ENCODE measurements at regions not wholly inside any gene's neighbourhood (a gene's known extent, or its start where the extent isn't known, plus 50 kb on each side); places are given as distances from the start of the nearest gene placed in this dataset.

DNA sequence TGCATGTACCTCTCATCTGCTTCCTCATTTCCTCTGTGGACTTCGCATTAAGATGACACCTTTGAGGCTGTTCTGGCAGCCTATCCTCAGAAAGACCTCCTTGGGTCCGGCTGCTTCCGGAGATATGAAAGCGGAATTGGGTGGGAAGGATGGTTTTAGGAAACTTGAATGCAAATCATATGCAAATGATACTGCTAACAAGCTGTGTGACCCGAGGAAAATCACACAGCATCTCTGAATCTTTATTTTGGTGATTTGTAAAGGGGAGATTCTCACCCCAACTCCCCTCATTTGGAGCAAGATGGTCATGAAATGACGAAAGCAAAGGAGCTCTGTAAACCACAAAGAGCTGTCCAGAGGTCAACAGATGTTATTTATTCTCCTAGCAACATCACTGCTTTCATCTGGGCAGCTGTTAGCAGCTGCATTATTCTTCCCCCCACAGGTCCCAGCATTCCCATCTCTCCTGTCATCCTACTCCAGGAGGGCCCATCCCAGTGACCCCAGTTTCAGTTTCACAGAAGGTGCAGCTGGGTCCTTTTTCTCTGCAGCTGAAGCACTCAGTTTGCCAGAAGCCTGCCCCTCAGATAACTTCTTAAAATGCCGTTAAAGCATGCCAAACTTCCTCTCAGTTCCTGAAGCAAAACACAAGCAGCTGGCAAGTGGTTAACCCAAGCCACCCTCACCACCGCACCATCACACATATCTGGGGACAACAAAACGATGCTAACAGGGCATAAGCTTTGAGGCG is 269.5 kb downstream of the SEC61B start:
- no peak for TF ChIP-seq EZH2 (IDR thresholded peaks at IDR 0.05; ENCODE audit: insufficient read depth, poor library complexity, severe bottlenecking)
- no peak for TF ChIP-seq EZH2phosphoT487 (IDR thresholded peaks at IDR 0.05; ENCODE audit: insufficient read depth, low read depth)
